HepG2 (cell line): ENCODE measurements at regions not wholly inside any gene's neighbourhood (a gene's known extent, or its start where the extent isn't known, plus 50 kb on each side); places are given as distances from the start of the nearest gene placed in this dataset.

Experiments
- ATAC-seq: fragments of 200-7000 bp; cut with Tn5 transposase; 3 replicates; pipeline ENCODE4 v1.9.1; 2020; ENCODE audit warnings: mild to moderate bottlenecking, moderate library complexity
- BruUV-seq: library from RNA; stranded (reverse); fragments of 400-500 nt; replicated peaks from 2 replicates; lab custom pipeline; 2021; lab: Mats Ljungman, UMichigan
- CTCF ChIA-PET: fragments of 300-600 bp; formaldehyde crosslinking; extraction: SDS; loops from one replicate; lab custom pipeline; 2021; ENCODE audit warnings: low total read pairs, inconsistent platforms, low intra/inter-chr PET ratio; lab: Yijun Ruan, JAX
- POLR2A ChIA-PET: fragments of 350-600 bp; sonication (Branson Sonifier 250); formaldehyde crosslinking; loops from one replicate; lab custom pipeline; 2020; ENCODE audit warnings: antibody characterized with exemption, inconsistent platforms; lab: Yijun Ruan, JAX
- DNase-seq: peaks from one replicate; pipeline ENCODE4 v3.0.0-alpha.2; 2015; ENCODE audit warnings: low spot score
- FAIRE-seq: peaks from 3 replicates; lab custom pipeline; 2011; peaks lifted over from hg19 to GRCh38; lab: Jason Lieb, UNC
- H2AFZ ChIP-seq: one replicate; pipeline ENCODE4 v1.6.1; 2011; ENCODE audit warnings: low read length, inconsistent platforms
- H3K27ac ChIP-seq: fragments of 300-600 bp; 3 replicates; pipeline ENCODE4 v1.8.0; 2011; ENCODE audit warnings: mixed run types, mild to moderate bottlenecking, mixed read lengths, low read length, inconsistent platforms; ENCODE audit not compliant: insufficient read depth; ENCODE audit errors: extremely low read length
- H3K27me3 ChIP-seq, 2 experiments: fragments of 200-600 bp in 1 of 2; 2 replicates in 1 of 2; 3 replicates in 1 of 2; pipeline versions ENCODE4 v1.6.0 to v1.8.0; 2011; ENCODE audit warnings: low read length in 2 of 2, mild to moderate bottlenecking in 2 of 2, moderate library complexity in 2 of 2, inconsistent platforms in 1 of 2; ENCODE audit not compliant: insufficient read depth in 2 of 2, control insufficient read depth in 1 of 2
- H3K36me3 ChIP-seq, 2 experiments: fragments of 200-600 bp in 1 of 2; replicated peaks in 1 of 2; 2 replicates in 1 of 2; 3 replicates in 1 of 2; pipeline versions ENCODE4 v1.5.1 to v1.8.0; 2011; ENCODE audit warnings: low read length in 2 of 2, inconsistent platforms in 1 of 2; ENCODE audit not compliant: insufficient read depth in 2 of 2, control insufficient read depth in 1 of 2
- H3K4me1 ChIP-seq: 2 replicates; pipeline ENCODE4 v1.5.1; 2012; ENCODE audit warnings: low read length, inconsistent platforms; ENCODE audit not compliant: insufficient read depth
- H3K4me2 ChIP-seq: 2 replicates; pipeline ENCODE4 v1.6.0; 2011; ENCODE audit warnings: low read depth, low read length, inconsistent platforms
- H3K4me3 ChIP-seq, 3 experiments: fragments of 200-600 bp in 1 of 3; sonication (generic), shearing (Covaris generic) in 1 of 3; replicated peaks in 1 of 3; 2 replicates each; pipeline ENCODE4 v1.5.1; 2011 to 2016; ENCODE audit warnings: low read length in 3 of 3, inconsistent platforms in 2 of 3, low read depth in 2 of 3, mild to moderate bottlenecking in 2 of 3, control low read depth in 1 of 3, mixed read lengths in 1 of 3; ENCODE audit not compliant: insufficient read depth in 1 of 3
- H3K79me2 ChIP-seq: one replicate; pipeline ENCODE4 v1.6.1; 2011; ENCODE audit warnings: low read length, inconsistent platforms; ENCODE audit not compliant: insufficient read depth
- H3K9ac ChIP-seq: 2 replicates; pipeline ENCODE4 v1.6.0; 2011; ENCODE audit warnings: mild to moderate bottlenecking, low read depth, low read length, inconsistent platforms; ENCODE audit not compliant: insufficient read depth
- H3K9me3 ChIP-seq: 2 replicates; pipeline ENCODE4 v1.5.1; 2012; ENCODE audit warnings: mild to moderate bottlenecking, low read length
- H4K20me1 ChIP-seq: 2 replicates; pipeline ENCODE4 v1.6.0; 2011; ENCODE audit warnings: inconsistent platforms, mild to moderate bottlenecking, low read length, moderate library complexity; ENCODE audit not compliant: insufficient read depth
- CENPT ChIP-seq: sonication (generic); formaldehyde crosslinking; IDR thresholded peaks from 2 replicates; pipeline ENCODE4 v1.8.0; 2022; ENCODE audit warnings: low read depth, mild to moderate bottlenecking, moderate library complexity, missing genetic modification reagents
- EEA1 ChIP-seq: sonication (generic); formaldehyde crosslinking; IDR thresholded peaks from 2 replicates; pipeline ENCODE4 v1.5.1; 2020; ENCODE audit warnings: mild to moderate bottlenecking, missing genetic modification reagents, borderline replicate concordance
- KDM3A ChIP-seq: IDR thresholded peaks from 2 replicates; pipeline ENCODE4 v1.6.1; 2018; ENCODE audit warnings: low read depth, missing compliant biosample characterization
- MAFF ChIP-seq: IDR thresholded peaks from 2 replicates; pipeline ENCODE4 v1.6.1; 2011; ENCODE audit warnings: low read depth, low read length, improper control_type of control experiment
- MAFK ChIP-seq, 2 experiments: IDR thresholded peaks in 1 of 2; conservative IDR thresholded peaks in 1 of 2; 2 replicates each; pipeline ENCODE4 v1.6.1; 2011; ENCODE audit warnings: improper control_type of control experiment in 2 of 2, low read length in 2 of 2
- NFATC3 ChIP-seq: sonication (generic); formaldehyde crosslinking; IDR thresholded peaks from 2 replicates; pipeline ENCODE4 v1.5.1; 2020; ENCODE audit warnings: mild to moderate bottlenecking, missing genetic modification reagents
- ZNF180 ChIP-seq: sonication (generic); formaldehyde crosslinking; IDR thresholded peaks from 2 replicates; pipeline ENCODE4 v1.4.0; 2020; ENCODE audit warnings: low read depth, missing genetic modification reagents, borderline replicate concordance
- ZNF660 ChIP-seq: sonication (generic); formaldehyde crosslinking; IDR thresholded peaks from 2 replicates; pipeline ENCODE4 v1.5.1; 2020; ENCODE audit warnings: mild to moderate bottlenecking, low read depth, missing genetic modification reagents, borderline replicate concordance
- ZNF724P ChIP-seq: sonication (generic); formaldehyde crosslinking; IDR thresholded peaks from 2 replicates; pipeline ENCODE4 v1.8.0; 2022; ENCODE audit warnings: missing genetic modification reagents, borderline replicate concordance
- WGBS: methylation state at CpG from one replicate; pipeline ENCODE4 v1.1.6; 2017; ENCODE audit warnings: low lambda C conversion rate; 5-methylcytosine and 5-hydroxymethylcytosine counted together
- in situ Hi-C: cut with HindIII; loops from 2 replicates; pipeline ENCODE4 v1.10.0; 2017; ENCODE audit warnings: low pct_unique_long_range_greater_than_20kb; ENCODE audit not compliant: extremely low pct_ligation_motif_present
- intact Hi-C: fragments of 100-400 bp; cut with micrococcal nuclease; formaldehyde crosslinking; loops from one replicate; pipeline ENCODE4 v1.10.0; 2022; ENCODE audit not compliant: unreplicated experiment
- TF ChIP-seq, protein P1 (sequence below): sonication (generic); formaldehyde crosslinking; IDR thresholded peaks from 2 replicates; pipeline ENCODE4 v1.4.0; 2020; ENCODE audit warnings: missing genetic modification reagents, borderline replicate concordance
- TF ChIP-seq, protein P2 (sequence below): sonication (generic); formaldehyde crosslinking; IDR thresholded peaks from 2 replicates; pipeline ENCODE4 v1.5.0; 2020; ENCODE audit warnings: mild to moderate bottlenecking, missing genetic modification reagents, borderline replicate concordance
- TF ChIP-seq, protein P3 (sequence below): sonication (generic); formaldehyde crosslinking; IDR thresholded peaks from 2 replicates; pipeline ENCODE4 v1.8.1; 2023; ENCODE audit warnings: mild to moderate bottlenecking, inconsistent platforms, moderate library complexity, missing genetic modification reagents, borderline replicate concordance

DNA sequence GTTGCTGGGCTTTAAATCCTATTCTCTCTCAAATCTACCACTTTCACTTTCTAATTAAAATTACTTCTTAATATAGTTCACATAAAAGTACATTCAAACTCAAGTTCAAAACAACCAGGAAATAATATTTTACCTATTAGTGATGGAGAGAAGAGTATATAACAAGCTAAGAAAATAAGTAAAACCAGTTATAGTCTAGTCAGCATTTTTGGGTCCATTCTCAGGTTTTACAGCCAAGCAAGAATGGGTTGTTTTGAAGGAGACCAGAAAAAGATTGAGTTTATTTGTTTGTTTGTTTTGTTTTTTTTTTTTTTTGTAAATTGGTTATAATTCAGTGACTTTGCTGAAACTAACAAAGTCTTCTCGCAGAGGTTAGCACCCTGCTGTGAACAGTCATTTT, 106.3 kb upstream of the PTPRZ1 start:
- no peak overlapping the region for H3K27ac ChIP-seq
- no peak overlapping the region for H3K9ac ChIP-seq
- 3% methylated on average over 1 of the region's 1 CpG for WGBS
- no peak overlapping the region for H3K4me3 ChIP-seq
- in situ Hi-C loops (no loop called here), intact Hi-C loops (no loop called here)
- ChIA-PET POLR2A (no interaction called here), CTCF (no interaction called here)
- H3K9me3 ChIP-seq, result no peaks in the 10 kb centered on the region
- no peaks in the 10 kb centered on the region for H3K27me3 ChIP-seq
- DNase-seq (no peak), FAIRE-seq (no peak), ATAC-seq (no peak)
- no peaks in the 10 kb centered on the region for H3K79me2 ChIP-seq
- H4K20me1 ChIP-seq, result no peaks in the 10 kb centered on the region
- BruUV-seq, result no TSS peak
- H2AFZ ChIP-seq, result no peak overlapping the region
- TF ChIP-seq MAFK (conservative IDR thresholded peaks at IDR 0.05 in 1 of 2, IDR thresholded peaks at IDR 0.05 in 1 of 2; ENCODE audit: low read length in 2 of 2) (peak; percentile 94 to 98), ZNF724P (no peak), EEA1 (CRISPR knock-in tag) (no peak), MAFF (peak; percentile 97)
- TF ChIP-seq, protein P1, sequence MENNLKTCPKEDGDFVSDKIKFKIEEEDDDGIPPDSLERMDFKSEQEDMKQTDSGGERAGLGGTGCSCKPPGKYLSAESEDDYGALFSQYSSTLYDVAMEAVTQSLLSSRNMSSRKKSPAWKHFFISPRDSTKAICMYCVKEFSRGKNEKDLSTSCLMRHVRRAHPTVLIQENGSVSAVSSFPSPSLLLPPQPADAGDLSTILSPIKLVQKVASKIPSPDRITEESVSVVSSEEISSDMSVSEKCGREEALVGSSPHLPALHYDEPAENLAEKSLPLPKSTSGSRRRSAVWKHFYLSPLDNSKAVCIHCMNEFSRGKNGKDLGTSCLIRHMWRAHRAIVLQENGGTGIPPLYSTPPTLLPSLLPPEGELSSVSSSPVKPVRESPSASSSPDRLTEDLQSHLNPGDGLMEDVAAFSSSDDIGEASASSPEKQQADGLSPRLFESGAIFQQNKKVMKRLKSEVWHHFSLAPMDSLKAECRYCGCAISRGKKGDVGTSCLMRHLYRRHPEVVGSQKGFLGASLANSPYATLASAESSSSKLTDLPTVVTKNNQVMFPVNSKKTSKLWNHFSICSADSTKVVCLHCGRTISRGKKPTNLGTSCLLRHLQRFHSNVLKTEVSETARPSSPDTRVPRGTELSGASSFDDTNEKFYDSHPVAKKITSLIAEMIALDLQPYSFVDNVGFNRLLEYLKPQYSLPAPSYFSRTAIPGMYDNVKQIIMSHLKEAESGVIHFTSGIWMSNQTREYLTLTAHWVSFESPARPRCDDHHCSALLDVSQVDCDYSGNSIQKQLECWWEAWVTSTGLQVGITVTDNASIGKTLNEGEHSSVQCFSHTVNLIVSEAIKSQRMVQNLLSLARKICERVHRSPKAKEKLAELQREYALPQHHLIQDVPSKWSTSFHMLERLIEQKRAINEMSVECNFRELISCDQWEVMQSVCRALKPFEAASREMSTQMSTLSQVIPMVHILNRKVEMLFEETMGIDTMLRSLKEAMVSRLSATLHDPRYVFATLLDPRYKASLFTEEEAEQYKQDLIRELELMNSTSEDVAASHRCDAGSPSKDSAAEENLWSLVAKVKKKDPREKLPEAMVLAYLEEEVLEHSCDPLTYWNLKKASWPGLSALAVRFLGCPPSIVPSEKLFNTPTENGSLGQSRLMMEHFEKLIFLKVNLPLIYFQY (CRISPR knock-in tag), result no peak
- H3K4me1 ChIP-seq, result no peaks in the 10 kb centered on the region
- H3K36me3 ChIP-seq, result no peaks in the 10 kb centered on the region
- H3K4me2 ChIP-seq, result no peak overlapping the region

DNA sequence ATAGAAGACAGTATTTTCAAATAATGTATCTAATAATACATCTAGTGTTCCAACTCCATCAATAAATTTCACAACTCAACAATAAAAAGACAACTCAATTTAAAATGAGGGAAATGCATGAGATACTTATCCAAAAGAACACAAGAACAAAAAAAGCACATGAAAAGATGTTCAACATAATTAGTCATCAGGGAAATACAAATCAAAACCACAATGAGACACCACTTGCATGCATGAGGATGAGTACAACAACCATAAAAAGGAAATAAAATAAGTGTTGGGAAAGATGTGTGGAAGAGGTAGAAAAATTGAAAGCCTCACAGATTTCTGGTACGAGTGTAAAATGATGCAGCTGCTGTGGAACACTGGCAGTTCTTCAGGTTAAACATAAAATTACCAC, 111.6 kb upstream of the PTPRZ1 start:
- Histone ChIP-seq H3K4me3 (no peak overlapping the region), H3K4me1 (no peaks in the 10 kb centered on the region), H3K36me3 (no peaks in the 10 kb centered on the region), H4K20me1 (no peaks in the 10 kb centered on the region), H3K9me3 (no peaks in the 10 kb centered on the region), H3K27me3 (no peaks in the 10 kb centered on the region), H3K79me2 (no peaks in the 10 kb centered on the region), H3K27ac (no peak overlapping the region), H3K4me2 (no peak overlapping the region), H2AFZ (no peak overlapping the region), H3K9ac (no peak overlapping the region)
- BruUV-seq, result no TSS peak
- in situ Hi-C loops (no loop called here), intact Hi-C loops (no loop called here)
- FAIRE-seq, result no peak
- no peak for DNase-seq
- ATAC-seq, result no peak
- ChIA-PET CTCF (no interaction called here), POLR2A (no interaction called here)
- 3% methylated on average over 1 of the region's 1 CpG for WGBS
- TF ChIP-seq, protein P2, sequence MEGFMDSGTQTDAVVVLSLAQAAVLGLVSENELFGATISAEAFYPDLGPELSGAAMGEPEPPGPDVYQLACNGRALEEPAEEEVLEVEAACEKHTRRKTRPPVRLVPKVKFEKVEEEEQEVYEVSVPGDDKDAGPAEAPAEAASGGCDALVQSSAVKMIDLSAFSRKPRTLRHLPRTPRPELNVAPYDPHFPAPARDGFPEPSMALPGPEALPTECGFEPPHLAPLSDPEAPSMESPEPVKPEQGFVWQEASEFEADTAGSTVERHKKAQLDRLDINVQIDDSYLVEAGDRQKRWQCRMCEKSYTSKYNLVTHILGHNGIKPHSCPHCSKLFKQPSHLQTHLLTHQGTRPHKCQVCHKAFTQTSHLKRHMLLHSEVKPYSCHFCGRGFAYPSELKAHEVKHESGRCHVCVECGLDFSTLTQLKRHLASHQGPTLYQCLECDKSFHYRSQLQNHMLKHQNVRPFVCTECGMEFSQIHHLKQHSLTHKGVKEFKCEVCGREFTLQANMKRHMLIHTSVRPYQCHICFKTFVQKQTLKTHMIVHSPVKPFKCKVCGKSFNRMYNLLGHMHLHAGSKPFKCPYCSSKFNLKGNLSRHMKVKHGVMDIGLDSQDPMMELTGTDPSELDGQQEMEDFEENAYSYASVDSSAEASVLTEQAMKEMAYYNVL (CRISPR knock-in tag), result no peak
- no peak for TF ChIP-seq KDM3A (CRISPR knock-in tag)
- no peak for TF ChIP-seq CENPT (CRISPR knock-in tag)
- no peak for TF ChIP-seq NFATC3 (CRISPR knock-in tag)
- no peak for TF ChIP-seq ZNF660 (CRISPR knock-in tag)
- no peak for TF ChIP-seq ZNF180 (CRISPR knock-in tag)
- TF ChIP-seq, protein P3, sequence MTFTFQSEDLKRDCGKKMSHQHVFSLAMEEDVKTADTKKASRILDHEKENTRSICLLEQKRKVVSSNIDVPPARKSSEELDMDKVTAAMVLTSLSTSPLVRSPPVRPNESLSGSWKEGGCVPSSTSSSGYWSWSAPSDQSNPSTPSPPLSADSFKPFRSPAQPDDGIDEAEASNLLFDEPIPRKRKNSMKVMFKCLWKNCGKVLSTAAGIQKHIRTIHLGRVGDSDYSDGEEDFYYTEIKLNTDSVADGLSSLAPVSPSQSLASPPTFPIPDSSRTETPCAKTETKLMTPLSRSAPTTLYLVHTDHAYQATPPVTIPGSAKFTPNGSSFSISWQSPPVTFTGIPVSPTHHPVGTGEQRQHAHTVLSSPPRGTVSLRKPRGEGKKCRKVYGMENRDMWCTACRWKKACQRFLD, result no peak
